ENCODE measurements at regions not wholly inside any gene's neighbourhood (a gene's known extent, or its start where the extent isn't known, plus 50 kb on each side); places are given as distances from the start of the nearest gene placed in this dataset.

GRCh38 chr9:38331141-38331540 lies 61.4 kb upstream of the ALDH1B1 start:
- TF ChIP-seq HNRNPK (IDR thresholded peaks at IDR 0.05; ENCODE audit: low read depth, low read length, poor library complexity, severe bottlenecking), result no peak
- TF ChIP-seq ZNF274 (CRISPR knock-in tag; IDR thresholded peaks at IDR 0.05), result no peak
- no peak for TF ChIP-seq POLR2A (IDR thresholded peaks at IDR 0.05; ENCODE audit: insufficient read depth in 1 of 2, low read depth in 2 of 2, low read length in 2 of 2)
- TF ChIP-seq CSRNP2 (CRISPR knock-in tag; conservative IDR thresholded peaks at IDR 0.05; ENCODE audit: low read depth), result no peak
- TF ChIP-seq ZNF513 (CRISPR knock-in tag; conservative IDR thresholded peaks at IDR 0.05), result no peak
- TF ChIP-seq IRF9 (CRISPR knock-in tag; IDR thresholded peaks at IDR 0.05; ENCODE audit: borderline replicate concordance), result no peak
- TF ChIP-seq CTCF (CRISPR knock-in tag; IDR thresholded peaks at IDR 0.05), result no peak
- TF ChIP-seq KLF6 (CRISPR knock-in tag; IDR thresholded peaks at IDR 0.05), result no peak
- TF ChIP-seq POLR2AphosphoS5 (IDR thresholded peaks at IDR 0.05; ENCODE audit: low read depth, low read length), result no peak
- no peak for TF ChIP-seq NFIB (CRISPR knock-in tag; IDR thresholded peaks at IDR 0.05; ENCODE audit: borderline replicate concordance)
- no peak for TF ChIP-seq ZNF629 (CRISPR knock-in tag; conservative IDR thresholded peaks at IDR 0.05)
- TF ChIP-seq GTF2F1 (IDR thresholded peaks at IDR 0.05; ENCODE audit: low read length), result no peak
- TF ChIP-seq ZNF788 (CRISPR knock-in tag; IDR thresholded peaks at IDR 0.05; ENCODE audit: borderline replicate concordance), result no peak
- TF ChIP-seq NPAS2 (CRISPR knock-in tag; IDR thresholded peaks at IDR 0.05; ENCODE audit: borderline replicate concordance), result no peak
